HG02885 (cell line): ENCODE measurements at regions not wholly inside any gene's neighbourhood (a gene's known extent, or its start where the extent isn't known, plus 50 kb on each side); places are given as distances from the start of the nearest gene placed in this dataset.
A peak's percentile ranks its signal among the peaks of the same experiment; 100 is the strongest.

Source experiments
- ATAC-seq: cut with Tn5 transposase; IDR thresholded peaks from one replicate; pipeline ENCODE4 v1.9.1; 2021; ENCODE audit warnings: mild to moderate bottlenecking; ENCODE audit not compliant: unreplicated experiment, poor library complexity

DNA sequence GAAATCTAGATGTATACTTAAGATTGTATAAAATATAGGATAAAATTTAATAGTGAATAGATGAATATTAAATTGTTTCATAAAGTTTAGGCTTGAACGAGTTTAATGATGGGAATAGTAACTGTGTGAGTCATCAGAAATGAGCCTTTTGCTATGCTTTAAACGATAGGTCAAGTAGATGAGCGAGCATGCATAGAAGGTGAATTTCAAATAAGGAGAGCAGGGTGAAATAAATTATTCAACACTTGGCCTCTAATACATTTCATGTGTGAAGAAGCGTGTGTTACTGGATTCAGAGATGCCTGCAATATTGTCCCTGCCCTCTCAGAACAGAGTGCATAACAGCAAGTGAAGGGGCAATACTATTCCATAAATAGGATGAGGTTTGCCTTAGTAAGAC lies 74.4 kb upstream of the EYA4 start:
- ATAC-seq, result no peak

DNA sequence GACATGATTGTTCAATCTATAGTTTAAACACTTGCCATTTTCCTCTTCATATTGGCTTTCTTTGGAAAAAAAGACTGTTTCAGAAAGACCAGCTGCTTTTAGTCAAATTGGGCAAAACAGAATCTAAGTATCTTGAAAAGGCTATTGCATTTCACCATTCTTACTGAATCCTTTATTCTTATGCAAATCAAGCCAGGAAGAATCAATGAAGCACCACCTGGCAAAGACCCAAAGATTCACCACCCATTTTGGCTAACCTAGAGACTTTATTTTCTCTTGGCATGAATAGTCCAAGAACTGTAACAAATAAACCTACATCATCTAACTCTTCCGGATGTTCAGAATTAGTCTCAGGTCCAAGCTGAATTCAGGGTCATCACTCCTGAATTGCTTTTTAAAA lies 71.3 kb upstream of the EYA4 start:
- no peak for ATAC-seq

DNA sequence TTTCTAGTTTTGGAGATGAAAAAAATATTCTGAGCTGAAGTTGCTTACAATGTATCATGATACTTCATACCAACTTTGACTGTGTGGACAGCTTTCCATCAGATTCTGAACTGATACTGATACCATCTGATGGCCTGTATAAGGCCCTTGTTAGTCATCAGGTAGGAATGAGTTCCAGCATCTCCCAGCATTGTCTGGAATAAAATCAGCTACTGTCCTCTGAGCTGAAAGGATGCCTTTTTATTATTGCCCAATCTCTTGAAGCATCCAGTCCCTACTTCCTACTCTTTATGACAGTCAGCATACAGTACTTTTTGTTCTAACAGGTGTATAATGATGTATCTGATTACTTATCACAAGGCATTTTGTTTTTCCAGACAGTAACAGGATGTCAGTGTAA lies 70.6 kb upstream of the EYA4 start:
- ATAC-seq, result no peak

GRCh38 chr6:133171989-133172604 lies 69.1 kb upstream of the EYA4 start:
- no peak for ATAC-seq

- ATAC-seq, result no peak
Observed at GRCh38 chr6:133173276-133173675, 67.9 kb upstream of the EYA4 start.

GRCh38 chr6:133179481-133179880 lies 61.7 kb upstream of the EYA4 start:
- ATAC-seq, result no peak

- no peak for ATAC-seq
Observed at GRCh38 chr6:133183691-133184090, 57.5 kb upstream of the EYA4 start.

GRCh38 chr6:133184798-133185372 lies 56.3 kb upstream of the EYA4 start:
- ATAC-seq, result peak; percentile 41

DNA sequence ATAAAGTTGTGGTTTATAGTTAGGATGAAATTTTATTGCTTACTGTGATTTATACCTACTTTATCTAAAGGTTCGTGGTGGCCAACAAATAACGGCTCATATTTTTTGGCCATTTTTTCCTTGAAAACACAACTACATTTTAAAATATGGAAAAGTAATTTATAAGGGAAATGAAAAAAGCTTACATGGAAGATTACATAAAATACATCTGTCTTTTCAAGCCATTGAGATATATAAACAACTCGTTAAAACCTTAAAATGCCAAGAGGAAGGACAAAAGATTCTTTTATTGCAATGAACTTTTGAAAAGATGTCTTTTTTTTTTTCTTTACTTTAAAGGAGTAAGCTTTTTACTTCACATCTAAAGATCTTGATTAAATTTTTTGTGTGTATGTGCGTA lies 55.4 kb upstream of the EYA4 start:
- no peak for ATAC-seq

- ATAC-seq, result no peak
Observed at GRCh38 chr6:133187114-133187513, 54.0 kb upstream of the EYA4 start.

- ATAC-seq, result no peak
Observed at GRCh38 chr6:133187657-133188453, 53.3 kb upstream of the EYA4 start.

DNA sequence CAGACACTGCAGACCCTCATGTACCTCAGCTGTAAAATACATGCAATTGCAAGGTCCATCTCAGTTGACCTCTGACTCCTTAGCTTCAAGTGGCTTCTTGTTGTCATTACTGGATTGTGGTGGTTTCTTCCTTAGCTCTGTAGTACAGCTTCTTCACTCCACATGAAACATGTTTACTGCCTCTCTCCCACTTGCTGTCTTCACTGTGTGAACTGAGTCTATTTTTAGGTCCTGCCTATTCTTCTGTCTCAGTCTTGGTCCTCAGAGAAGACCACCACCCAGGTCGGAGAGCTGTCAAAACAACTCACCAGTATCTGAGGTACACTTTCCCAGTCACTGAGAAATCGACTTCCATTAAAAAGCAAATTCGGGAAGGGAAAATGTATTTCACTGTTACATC lies 50.2 kb upstream of the EYA4 start:
- ATAC-seq, result no peak

DNA sequence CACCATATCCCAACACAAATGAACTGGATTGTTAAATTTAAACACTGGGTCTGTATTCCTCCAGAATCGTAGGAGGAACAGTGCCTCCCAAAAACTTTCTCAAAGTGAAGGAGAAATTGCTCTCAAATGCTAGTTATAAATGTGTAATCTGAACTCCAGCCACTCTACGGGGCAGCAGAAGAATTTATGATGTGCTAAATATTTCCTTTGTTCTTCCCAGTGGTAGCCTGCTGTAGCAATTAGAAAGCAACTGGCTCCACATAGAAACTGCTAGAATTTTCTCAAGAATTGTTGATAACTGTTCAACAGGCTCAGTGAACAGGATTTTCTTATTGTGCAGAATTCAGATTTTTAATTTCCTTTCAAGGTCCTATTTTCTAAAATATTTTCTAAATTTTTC lies 49.8 kb upstream of the EYA4 start:
- ATAC-seq, result no peak
